KBM-7 (cell line): ENCODE measurements at regions not wholly inside any gene's neighbourhood (a gene's known extent, or its start where the extent isn't known, plus 50 kb on each side); places are given as distances from the start of the nearest gene placed in this dataset.
"Not testable (repeated sequence)": the region's sequence is repeated elsewhere in the genome, so short reads cannot be mapped to it uniquely, and the experiment has no call there.

Source experiments
- DNase-seq: peaks from one replicate; pipeline ENCODE4 v3.0.0-alpha.2; 2015
- in situ Hi-C: fragments of 300-500 bp; cut with MboI; formaldehyde crosslinking; loops from 2 replicates; pipeline ENCODE4 v1.14.3; 2020; ENCODE audit warnings: low sequenced_read_pairs, low pct_unique_long_range_greater_than_20kb, mixed read lengths

DNA sequence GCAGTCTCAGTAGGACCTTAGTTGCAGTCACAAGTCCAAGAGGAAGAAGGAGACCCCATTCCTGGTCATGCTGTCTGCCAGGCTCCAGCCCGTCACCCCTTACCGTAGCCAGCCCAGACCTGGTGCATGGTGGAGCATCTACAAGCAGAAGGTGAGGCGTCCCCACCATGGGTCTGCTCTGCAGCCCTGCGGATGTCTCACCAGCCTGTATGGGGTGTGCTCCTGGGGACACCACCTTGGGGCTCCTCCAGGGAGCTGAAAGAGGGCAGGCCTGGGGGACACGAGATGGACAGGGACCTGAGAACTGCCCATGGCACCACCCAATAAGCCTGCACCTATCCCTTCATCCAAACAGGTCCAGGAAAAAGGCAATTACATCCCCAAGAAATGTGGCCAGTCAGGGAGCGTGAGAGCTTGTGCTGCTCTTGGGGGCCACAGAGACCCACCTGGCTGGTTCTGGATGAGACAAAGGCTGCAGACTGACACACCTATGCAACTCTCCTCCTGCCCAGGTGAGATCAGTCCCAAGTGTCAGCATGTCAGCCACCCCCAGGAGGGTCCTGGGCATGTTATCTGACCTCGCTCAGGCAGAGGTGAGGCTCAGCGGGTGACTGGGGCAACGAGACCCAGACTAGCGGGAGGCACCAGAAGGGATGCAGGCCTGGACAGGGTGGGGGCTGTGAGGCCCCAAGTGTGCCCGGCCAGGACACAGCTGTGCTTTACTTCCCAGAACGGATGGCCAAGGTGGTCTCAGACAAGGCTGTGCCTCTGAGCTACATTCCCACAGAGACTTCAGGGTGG is 84.5 kb upstream of the RET start:
- in situ Hi-C loops, result no loop called here
- DNase-seq, result no peak

DNA sequence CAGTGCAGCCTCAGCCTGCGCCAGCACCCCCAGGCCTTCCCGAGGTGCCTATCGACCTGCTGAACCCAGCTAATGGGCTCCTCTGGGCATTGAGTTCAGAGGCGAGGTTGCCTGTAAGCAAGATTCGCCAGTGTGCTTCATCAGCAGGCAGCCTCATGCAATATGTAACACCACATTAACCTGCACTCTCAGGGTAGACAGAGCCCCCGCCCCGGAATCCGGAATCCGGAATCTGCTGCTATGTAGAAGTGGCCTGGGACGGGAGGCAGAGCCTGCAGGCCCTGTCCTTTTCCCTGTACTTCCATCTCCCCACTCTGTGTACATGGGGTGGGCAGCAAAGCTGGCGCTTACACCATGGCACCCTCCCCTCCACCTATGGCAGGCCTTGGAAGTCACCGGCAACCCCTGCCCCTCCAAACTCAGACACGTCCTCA is 83.9 kb upstream of the RET start:
- DNase-seq, result no peak
- in situ Hi-C loops, result no loop called here

DNA sequence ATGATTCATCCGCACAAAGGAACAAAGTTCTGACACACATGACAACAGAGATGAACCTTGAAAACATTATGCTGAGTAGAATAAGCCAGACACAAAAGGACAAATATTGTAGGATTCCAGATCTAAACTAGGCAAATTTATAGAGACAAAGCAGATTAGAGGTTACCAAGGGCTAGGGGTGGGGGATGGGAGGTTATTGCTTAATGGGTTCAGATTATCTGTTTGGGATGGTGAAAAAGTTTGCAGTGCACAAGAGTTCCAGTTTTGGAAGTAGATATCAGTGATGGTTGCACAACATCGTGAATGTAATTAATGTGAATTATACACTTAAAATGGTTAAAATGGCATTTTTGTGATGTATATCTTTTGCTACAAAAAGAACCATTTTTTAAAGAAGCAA is 82.0 kb upstream of the RET start:
- in situ Hi-C loops, DNase-seq: not testable (repeated sequence)

DNA sequence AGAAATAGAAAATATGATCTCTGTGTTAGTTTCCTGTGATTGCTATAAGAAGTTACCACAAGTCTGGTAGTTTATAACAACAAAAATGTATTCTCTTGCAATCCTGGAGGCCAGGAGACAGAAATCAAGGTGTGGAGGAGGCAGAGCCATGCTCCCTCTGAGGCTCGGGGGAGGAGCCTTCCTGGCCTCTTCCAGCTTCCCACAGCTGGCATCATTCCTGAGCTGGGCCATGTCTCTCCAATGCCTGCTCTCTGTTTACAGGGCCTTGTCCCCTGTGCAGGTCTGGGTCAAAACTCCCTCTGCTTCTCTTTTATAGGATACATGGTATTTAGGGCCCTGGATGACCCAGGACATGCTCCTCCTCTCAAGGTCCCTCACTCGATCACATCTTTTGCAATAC is 81.3 kb upstream of the RET start:
- in situ Hi-C loops, result no loop called here
- DNase-seq, result no peak

DNA sequence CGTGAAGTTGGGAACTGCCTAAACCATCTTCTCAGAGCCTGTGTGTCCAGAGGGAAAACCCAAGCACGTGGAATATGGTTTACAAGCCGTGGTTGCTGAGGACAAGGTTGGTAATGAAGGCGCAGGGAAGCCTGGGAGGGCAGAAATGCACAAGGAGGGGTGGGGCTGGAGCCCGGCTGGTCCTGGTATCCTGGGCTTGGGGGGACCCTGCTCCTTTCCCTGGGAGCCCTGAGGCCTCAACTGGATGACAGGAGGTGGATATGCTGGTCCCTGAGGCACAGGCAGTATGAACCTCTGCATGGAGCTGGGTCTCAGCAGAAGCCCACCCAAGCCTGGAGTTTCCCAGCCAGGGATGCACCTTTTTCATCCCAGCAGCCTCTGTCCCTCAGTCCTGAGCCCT is 80.3 kb upstream of the RET start:
- DNase-seq, result no peak
- in situ Hi-C loops, result no loop called here

DNA sequence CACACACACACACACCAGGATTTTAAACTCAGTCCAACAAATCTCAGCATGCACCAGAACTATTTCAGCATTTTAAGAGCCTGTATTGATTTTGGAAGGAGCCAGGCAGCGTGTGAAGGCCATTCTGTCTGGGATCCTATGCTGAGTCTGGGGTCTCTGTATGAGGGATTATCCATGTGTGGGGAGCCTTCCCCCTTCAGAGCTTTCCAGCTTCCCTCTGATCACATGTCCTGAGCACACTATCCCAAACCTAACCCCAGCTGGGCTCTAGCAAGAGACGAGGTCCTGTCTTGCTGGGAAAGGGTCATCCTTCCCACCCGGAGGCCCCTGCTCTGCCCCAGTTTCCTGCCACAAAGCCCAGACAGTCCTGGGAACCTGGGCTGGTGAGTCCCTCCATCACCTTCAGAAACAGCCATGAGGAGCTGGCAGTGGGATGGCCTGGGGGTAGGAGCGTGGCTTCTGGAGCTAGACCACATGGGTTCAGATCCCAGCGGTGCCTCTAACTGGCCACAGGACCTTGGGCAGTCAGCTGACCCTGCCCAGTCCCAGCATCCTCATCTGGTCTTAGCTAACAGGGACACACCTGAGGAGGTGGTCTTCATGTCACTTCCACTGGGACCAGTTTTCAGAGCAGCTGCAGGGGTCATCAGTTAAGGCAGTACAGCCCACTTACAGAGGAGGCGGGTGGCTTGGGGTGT is 79.6 kb upstream of the RET start:
- in situ Hi-C loops, result no loop called here
- no peak for DNase-seq

DNA sequence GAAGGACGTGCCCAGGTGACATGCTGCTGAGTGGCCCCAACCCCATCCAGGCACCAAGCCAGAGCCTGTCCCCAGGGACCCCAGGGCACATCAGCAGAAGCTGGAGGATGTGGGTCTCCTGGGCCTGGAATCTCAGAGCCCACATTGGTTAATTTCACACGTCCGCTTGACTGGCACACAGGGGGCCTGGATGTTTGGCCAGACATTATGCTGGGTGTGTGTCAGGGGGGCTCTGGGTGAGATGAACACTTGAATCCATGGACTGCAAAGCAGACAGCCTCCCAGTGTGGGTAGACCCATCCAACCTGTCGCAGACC is 79.1 kb upstream of the RET start:
- in situ Hi-C loops, result no loop called here
- no peak for DNase-seq

DNA sequence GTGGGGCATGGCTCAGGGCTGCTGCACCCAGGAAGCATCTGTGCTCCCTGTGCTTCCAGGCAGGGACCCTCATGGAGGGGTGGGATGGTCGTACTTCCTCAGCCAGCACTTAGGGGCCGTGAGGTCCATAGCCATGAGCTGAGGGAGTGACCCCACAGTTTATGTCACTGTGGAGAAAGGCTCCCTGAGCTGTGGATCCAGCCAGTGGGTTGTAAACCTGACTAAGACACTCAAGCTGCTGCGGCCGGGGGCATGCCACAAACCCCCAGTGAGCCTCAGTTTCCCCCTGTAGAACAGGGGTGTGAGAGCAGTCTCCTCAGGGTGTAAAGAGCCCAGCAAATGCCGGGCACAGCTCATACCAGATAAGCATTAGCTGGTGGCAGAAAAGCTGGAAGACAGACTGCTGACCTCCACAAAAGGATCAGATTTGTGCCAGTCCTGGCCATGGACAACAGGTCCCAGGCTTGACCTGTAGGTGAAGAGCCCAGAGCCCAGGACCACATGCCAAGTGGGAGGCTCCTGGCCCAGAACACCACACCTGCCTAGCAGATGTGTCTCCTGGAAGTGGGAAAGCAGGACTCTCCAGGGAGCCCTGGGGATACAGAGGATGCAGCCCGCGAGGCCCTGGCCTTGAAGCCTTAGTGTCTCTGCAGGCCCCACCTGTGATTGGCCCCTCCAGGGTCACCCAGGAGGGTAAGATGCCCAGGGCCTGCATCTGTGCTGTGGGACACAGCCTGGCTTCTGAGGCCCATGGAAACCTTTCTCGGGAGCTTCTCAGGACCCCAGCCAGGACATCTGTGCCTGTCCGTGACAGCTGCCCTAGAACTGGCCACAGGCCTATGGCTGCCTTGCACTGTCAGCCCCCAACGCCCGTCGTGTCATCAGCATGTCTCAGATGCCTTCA is 78.1 kb upstream of the RET start:
- no peak for DNase-seq
- in situ Hi-C loops, result no loop called here

DNA sequence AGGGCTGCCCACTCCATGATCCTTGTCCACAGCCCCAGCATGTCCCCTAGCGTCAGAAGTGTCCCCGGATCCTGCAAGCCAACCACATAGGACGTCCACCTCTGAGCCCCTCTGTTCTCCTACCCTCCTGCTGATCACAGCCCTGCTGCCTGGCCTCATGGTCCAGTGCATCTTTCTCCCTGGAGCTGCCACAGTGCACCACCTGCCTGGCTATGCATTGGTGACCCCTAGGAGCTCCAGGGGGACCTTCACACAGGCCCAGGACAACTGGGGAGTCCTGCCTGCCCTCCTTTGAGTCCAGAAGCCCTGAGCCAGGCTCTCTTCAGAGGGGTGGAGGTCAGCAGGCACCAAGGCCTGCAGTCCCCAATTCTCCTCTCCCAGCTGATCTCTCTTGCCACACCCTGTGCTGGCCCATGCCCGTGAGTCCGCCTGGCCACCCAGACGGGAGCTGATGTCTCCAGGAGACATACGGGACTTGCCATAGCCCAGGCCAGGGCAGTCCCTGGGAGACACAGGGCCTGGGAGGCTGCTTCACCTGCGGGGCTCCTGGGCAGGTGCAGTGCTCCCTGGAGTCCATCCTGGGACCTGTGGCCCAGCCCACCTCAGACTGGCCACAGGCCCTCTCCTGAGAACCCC is 77.4 kb upstream of the RET start:
- in situ Hi-C loops, result no loop called here
- DNase-seq, result no peak

DNA sequence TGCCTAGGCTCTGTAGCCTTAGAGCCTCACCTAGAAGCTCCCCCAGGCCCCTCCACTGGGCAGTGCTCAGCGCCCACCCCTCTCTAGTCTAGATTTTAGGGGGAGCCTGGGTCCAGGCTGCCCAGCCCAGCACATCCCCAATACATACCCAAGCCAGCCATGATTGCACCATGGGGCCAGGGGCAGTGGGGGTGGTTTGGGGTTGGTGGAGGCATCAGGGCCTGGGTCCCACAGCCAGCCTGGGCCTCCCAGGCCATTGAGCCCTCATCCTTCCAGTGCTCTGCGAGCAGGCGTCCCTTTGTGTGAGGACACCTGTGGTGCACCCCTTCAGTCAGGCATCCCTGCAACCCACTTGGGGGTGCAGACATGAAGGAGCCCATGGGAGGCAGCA is 76.9 kb upstream of the RET start:
- in situ Hi-C loops, result no loop called here
- no peak for DNase-seq

DNA sequence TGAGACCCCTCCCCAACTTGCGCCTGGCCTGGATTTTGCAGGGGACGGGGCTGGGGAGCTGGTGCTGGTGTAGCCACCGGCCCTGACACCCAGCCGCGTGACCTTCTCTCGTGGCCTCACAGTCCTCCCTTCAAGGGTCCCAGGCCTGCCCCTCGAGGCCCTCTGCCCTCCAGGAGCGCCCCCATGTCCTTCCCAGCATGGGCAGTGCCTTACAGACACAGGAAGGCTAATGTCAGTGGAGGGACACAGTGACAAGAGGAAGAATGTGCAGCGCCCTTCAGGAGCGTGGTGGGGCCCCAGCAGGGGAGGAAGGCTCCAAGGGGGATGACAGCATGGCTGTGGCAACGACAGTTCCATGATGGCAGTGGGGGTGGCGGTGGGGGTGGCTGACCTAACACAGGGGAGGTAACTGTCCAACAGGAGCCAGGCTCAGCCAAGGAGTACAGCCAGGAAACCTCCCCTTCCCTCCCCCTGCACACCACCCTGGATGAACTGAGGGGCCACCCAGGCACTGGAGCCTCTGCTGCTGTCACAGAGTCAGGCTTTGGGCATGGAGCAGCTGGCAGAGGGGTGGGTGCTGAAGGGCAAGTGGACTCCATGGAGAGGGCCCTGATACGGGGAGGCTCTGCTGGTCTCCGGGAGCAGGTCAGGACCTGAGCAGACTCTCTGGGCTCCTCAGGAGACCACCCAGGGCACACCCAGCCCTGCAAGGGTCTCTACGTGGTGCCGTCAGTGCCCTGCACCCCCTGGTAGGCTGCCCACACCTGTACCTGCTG is 76.0 kb upstream of the RET start:
- in situ Hi-C loops, result no loop called here
- DNase-seq, result no peak

DNA sequence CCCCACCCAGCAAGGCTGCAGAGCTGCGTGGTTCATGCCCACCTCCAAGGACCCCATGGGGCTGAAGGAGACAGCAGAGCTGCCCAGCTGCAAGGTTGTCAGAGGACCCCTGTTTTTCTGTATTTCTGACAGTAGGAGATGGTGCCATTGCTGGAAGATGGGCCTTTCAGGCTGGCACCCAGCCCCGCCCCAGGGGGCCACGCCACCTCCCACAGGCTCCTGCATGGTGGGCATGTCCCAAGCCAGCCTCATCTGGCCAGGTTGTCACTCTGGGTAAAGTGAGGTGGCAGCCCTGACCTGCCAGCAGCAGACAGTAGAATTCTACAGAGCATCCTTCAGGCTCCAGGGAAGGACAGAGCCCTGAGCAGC is 75.5 kb upstream of the RET start:
- in situ Hi-C loops, result no loop called here
- DNase-seq, result no peak

DNA sequence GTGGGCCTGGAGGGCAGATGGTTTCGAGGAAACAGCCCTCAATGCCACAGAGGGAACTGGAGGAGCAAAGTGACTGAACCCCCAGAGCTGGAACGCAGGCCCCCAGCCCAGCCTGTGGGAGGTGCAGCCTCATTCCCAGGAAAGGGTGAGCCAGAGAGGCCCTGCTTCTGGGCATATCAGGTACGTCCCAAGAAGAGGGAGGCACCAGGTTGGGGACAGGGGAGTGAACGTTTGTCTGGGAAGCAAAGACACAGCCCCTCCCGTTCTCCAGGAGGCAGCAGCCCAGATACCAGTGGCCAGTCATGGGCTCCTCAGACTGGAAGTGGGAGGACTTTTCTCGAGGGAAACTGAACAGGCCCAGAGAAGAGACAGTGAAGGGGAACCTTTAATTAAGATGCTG is 74.3 kb upstream of the RET start:
- in situ Hi-C loops, result no loop called here
- no peak for DNase-seq

DNA sequence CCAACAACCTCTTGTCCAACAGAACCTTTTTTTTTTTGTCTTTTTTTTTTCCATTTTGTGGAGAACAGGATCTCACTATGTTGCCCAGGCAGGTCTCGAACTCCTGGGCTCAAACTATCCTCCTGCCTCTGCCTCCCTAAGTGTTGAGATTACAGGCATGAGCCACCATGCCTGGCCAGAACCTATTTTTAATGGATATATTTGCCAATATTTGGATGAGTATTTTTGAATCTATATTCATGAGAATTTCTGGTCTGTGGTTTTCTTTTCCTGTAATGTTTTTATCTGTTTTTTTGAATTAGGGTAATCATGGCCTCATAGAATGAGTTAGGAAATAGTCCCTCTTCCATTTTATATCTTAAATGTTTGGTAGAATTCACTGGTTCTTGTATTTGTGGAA is 70.4 kb upstream of the RET start:
- DNase-seq, result no peak
- in situ Hi-C loops, result no loop called here

DNA sequence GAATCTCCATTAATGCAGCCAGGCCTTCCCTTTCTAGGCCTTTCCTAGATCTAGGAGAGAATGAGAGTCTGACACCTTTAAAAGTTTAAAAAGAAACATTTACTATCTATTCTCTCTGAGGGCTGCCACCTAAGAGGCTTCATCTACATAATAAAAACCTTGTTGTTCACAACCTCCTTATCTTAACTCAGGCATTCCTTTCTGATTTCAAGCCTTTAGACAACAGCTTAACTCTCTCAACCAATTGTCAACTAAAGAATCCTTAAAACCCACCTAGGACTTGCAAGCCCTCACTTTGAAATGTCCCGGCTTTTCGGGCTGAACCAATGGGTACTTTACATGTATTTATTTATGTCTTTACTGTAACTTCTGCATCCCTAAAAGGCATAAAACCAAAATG is 64.3 kb upstream of the RET start:
- in situ Hi-C loops, result no loop called here

DNA sequence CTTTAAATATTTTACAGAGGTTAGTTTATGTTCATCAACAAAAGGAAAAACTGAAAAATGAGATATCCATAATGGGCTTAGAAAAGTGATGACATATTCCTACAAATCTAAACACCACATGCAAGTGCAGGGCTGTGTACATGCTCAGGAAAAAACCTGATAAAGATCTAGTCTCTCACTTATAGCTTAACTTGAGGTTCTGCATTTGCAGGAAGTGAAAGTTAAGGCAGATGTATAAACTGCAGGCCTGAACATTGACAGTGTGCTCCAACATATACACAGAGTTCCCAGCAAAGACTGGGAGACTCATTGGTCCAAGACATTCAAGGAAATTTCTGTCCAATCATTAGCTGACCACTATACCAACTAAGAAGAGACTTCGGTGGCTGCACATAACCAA is 63.8 kb upstream of the RET start:
- in situ Hi-C loops, result no loop called here
- DNase-seq, result no peak

More for the DNA sequence above, 64.3 kb upstream of the RET start:
- DNase-seq, result no peak

DNA sequence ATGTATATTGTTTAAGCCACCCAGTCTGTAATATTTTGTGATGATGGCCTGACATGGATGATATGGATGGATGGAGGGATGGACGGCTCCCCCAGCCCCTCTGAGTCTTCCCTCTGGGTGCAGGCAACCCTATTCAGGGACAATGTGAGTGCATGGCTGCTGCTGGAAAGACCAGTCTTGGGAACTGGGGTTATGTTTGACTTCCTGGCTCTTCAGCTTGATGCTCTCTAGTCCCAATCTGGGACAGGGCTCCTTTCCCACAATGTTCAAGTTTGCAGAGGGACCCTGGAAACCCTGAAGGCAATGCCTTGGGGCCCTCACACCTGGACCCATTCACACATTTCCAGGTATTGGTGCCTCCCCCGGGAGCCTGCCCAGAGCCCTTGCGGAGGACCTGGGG is 52.3 kb upstream of the RET start:
- DNase-seq, result no peak
- in situ Hi-C loops, result no loop called here

DNA sequence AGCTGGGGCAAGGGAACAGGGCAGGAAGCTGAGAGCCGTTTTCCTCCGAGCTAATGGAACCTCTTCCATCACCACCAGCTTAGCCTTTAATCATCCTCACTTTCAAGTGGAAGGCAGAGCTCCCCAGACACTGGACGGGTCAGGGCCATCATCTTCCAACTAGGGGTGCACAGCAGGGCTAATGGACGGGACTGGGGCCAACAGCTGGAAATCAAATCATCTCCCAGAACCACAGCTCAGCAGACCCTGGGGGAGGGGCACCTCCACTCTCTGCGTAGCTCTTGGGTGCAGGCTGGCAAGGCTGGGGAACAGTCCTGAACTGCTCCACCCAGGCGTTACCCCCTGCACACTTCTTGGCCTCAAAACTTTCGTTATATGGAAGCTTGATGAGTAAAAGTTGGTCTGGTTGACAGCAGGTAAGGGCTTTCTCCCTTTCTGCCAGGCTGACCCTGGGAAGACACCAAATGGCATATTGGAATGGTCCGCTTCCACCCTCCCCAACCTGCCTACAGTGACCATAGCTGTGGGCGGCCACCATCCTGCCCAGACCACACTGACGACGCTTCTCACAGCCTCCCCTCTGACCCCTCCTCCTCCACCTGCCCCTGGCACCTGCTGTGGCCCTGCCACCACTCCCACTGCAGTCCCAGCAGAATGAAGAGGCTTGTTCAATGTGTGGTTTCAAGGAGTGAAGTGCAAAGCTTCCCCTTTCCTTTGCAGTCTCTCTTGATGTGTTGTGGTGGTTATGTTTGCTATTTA is 51.7 kb upstream of the RET start:
- no peak for DNase-seq
- in situ Hi-C loops, result no loop called here
